Astrocyte of the cerebellum (primary cell): ENCODE measurements at regions not wholly inside any gene's neighbourhood (a gene's known extent, or its start where the extent isn't known, plus 50 kb on each side); places are given as distances from the start of the nearest gene placed in this dataset.

ENCODE experiments used
- DNase-seq: peaks from one replicate; pipeline ENCODE4 v3.0.0-alpha.2; 2011; ENCODE audit warnings: low read depth
- H3K4me3 ChIP-seq: 2 replicates; pipeline ENCODE4 v1.5.1; 2011; ENCODE audit warnings: mild to moderate bottlenecking, low read depth, low read length, moderate library complexity
- in situ Hi-C: cut with HindIII; loops from 2 replicates; pipeline ENCODE4 v1.10.0; 2017; ENCODE audit warnings: low sequenced_read_pairs
- TF ChIP-seq, protein P1 (sequence below): IDR thresholded peaks from 2 replicates; pipeline ENCODE4 v1.5.1; 2012; ENCODE audit warnings: low read length, low read depth, moderate library complexity, mild to moderate bottlenecking; ENCODE audit errors: missing control alignments

DNA sequence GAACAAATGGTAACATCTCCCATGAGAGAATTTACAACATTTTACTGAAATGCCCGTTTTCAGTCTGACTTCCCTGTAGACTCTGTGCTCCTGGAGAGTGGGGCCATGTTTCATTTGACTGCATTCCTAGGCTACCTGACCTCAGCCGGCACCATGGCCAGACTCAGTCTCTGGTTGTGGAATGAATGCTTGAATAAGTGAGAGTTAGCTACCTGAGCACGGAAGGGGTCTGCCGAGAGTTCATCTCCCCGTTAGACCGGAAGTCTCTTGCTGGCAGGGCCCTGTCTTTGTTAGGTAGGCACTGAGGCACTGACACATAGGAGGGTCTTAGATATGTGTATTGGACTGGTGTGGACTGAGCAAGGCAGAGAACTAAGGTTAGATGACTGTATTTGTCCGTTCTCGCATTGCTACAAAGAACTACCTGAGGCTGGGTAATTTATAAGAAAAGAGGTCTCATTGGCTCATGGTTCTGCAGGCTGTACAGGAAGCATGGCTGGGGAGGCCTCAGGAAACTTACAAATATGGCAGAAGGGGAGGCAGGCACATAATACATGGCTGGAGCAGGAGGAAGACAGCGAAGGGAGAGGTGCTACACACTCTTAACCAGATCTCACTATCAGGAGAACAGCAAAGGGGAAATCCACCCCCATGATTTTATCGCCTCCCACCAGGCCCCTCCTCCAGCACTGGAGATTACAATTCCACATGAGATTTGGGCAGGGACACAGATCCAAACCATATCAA, 271.2 kb downstream of the GLI2 start:
- in situ Hi-C loops: no loop called here
- H3K4me3 ChIP-seq: no peak overlapping the region
- TF ChIP-seq, protein P1, sequence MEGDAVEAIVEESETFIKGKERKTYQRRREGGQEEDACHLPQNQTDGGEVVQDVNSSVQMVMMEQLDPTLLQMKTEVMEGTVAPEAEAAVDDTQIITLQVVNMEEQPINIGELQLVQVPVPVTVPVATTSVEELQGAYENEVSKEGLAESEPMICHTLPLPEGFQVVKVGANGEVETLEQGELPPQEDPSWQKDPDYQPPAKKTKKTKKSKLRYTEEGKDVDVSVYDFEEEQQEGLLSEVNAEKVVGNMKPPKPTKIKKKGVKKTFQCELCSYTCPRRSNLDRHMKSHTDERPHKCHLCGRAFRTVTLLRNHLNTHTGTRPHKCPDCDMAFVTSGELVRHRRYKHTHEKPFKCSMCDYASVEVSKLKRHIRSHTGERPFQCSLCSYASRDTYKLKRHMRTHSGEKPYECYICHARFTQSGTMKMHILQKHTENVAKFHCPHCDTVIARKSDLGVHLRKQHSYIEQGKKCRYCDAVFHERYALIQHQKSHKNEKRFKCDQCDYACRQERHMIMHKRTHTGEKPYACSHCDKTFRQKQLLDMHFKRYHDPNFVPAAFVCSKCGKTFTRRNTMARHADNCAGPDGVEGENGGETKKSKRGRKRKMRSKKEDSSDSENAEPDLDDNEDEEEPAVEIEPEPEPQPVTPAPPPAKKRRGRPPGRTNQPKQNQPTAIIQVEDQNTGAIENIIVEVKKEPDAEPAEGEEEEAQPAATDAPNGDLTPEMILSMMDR: no peak
- no peak for DNase-seq

DNA sequence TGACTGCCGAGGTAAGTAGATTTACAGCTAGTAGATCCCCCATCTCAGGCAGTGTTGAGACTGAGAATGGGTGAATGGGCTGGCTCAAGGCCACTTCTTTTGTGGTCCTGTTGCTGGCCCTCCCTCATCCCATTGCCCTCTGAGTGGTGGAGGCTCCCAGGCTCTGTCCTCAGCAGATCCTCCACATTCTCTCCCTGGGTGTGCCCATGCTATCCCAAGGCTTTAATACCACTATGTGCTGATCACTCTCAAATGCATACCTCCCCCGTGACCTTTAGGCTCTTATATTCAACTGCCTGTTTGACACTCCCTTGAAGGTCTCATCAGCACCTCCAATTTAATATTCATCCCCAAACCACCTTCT, 271.8 kb downstream of the GLI2 start:
- DNase-seq: no peak
- TF ChIP-seq, protein P1: no peak
- H3K4me3 ChIP-seq: no peak overlapping the region
- in situ Hi-C loops: no loop called here

DNA sequence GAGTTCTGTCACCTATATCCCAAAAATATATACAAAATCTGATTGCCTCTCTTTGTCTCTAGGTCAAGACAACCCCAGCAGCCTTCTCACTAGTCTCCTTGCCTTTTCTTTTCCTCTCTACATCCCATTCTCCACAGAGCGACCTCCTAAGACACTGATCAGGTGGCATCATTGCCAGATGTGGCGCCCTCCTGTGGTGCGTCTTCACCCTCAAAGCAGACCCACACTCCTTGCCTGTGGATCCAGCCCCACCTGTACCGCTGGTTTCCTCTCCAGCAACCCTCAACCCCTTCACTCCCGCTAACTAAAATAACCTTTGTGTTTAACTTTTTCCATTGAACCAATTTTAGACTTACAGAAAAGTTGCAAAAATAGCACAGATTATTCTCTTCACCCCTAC, 273.3 kb downstream of the GLI2 start:
- TF ChIP-seq, protein P1: no peak
- no peak overlapping the region for H3K4me3 ChIP-seq
- no peak for DNase-seq
- in situ Hi-C loops: no loop called here

DNA sequence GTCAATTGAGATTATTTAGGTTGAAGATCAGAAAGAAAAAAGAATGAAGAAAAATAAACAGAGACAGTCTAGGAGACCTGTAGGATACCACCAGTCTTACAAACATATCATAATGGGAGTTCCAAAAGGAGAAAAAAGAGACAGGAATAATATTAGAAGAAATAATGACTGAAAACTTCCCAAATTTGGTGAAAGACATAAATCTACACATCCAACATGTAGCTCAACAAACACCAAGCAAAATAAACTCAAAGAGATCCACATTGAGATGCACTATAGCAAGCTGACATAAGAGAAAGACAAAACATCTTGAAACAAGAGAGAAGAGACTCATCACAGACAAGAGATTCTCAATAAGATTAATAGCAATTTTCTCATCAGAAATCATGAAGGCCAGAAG, 274.0 kb downstream of the TFCP2L1 start:
- H3K4me3 ChIP-seq: no peak overlapping the region
- TF ChIP-seq, protein P1: no peak
- in situ Hi-C loops: no loop called here
- DNase-seq: no peak

DNA sequence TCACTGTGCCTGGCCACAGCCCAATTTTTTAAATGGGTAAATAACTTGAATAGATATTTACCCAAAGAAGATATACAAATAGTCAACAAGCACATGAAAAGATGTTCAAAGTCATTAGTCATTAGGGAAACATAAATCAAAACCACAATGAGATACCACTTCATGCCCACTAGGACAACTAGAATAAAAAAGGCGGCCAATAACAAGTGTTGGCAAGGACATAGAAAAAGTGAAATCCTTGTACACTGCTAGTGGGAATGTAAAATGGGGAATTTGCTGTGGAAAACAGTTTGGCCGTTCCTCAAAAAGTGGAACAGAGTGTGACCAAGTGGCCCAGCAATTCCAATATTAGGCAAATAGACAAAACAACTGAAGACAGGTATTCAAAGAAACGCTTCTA, 270.1 kb downstream of the TFCP2L1 start:
- DNase-seq: no peak
- TF ChIP-seq, protein P1: no peak
- no peak overlapping the region for H3K4me3 ChIP-seq
- in situ Hi-C loops: no loop called here

DNA sequence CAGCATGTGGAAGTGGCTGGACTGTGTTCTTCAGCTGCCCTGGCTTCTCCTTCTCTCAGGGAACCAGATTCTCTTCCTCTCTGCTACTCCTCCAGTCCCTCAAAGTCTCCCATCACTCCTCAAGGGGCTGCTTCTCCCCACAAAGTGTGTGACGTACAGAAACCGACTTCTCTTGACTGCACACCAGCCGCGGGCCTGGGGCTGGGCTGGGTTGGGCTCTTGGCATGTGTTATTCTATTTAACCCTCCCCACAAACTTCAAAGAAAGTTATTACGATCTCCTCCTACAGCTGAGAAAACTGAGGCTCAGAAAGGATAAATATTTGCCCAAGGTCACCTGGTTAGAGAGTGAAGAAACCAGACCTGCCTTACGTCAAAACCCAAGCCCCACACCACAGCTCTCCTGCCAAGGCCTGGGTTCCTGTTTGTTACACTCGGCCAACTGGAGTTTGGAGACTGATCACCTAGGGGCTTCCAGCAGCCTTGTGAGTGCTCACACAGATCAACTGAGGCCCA, 269.0 kb downstream of the TFCP2L1 start:
- no peak overlapping the region for H3K4me3 ChIP-seq
- TF ChIP-seq, protein P1: no peak
- no peak for DNase-seq
- in situ Hi-C loops: no loop called here

DNA sequence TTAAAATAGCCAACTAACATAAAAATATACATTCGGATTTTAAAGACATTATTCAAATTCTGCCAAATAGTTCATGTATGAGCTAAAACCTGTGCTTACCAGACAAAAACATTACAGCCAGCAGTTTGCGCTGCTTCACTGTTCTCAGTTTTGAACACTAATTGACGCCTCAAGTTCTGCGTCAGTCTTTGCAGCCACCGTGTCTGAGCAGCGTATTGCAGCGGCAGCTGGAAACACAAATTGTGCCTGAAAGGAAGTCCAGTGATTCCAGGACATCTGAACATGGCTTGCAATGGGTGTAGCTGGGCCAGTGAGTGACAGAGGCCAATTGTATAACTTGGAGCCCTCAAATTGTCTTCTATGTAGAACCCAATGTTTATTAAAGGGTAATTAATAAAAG, 267.6 kb downstream of the TFCP2L1 start:
- H3K4me3 ChIP-seq: no peak overlapping the region
- in situ Hi-C loops: no loop called here
- no peak for DNase-seq

More for the DNA sequence above, 267.6 kb downstream of the TFCP2L1 start:
- TF ChIP-seq, protein P1: no peak
